Panc1 (cell line): ENCODE measurements at regions not wholly inside any gene's neighbourhood (a gene's known extent, or its start where the extent isn't known, plus 50 kb on each side); places are given as distances from the start of the nearest gene placed in this dataset.

Experiments
- CTCF ChIP-seq: fragments of 450-650 bp; IDR thresholded peaks from 2 replicates; pipeline ENCODE4 v1.5.1; 2017; ENCODE audit warnings: mild to moderate bottlenecking
- POLR2AphosphoS5 ChIP-seq: IDR thresholded peaks from 2 replicates; pipeline ENCODE4 v1.6.1; 2012; ENCODE audit warnings: mild to moderate bottlenecking, low read depth, low read length, moderate library complexity
- REST ChIP-seq, 2 experiments: IDR thresholded peaks; 2 replicates each; pipeline ENCODE4 v1.6.1; 2011 to 2012; ENCODE audit warnings: low read depth in 2 of 2, control low read depth in 1 of 2, low read length in 1 of 2, mild to moderate bottlenecking in 1 of 2, moderate library complexity in 1 of 2; ENCODE audit not compliant: insufficient read depth in 1 of 2
- SIN3A ChIP-seq: IDR thresholded peaks from 2 replicates; pipeline ENCODE4 v1.6.1; 2012; ENCODE audit warnings: low read depth, mild to moderate bottlenecking, low read length, moderate library complexity, borderline replicate concordance; ENCODE audit not compliant: insufficient read depth
- TCF7L2 ChIP-seq: IDR thresholded peaks from 2 replicates; pipeline ENCODE4 v1.6.1; 2011; ENCODE audit warnings: mild to moderate bottlenecking, low read depth, low read length, inconsistent platforms

- no peak for TF ChIP-seq CTCF
- no peak for TF ChIP-seq REST (IDR thresholded peaks at IDR 0.05; ENCODE audit: insufficient read depth in 1 of 2, low read depth in 2 of 2, low read length in 1 of 2)
- TF ChIP-seq POLR2AphosphoS5 = no peak
- TF ChIP-seq SIN3A = no peak
- TF ChIP-seq TCF7L2 = no peak
Observed at GRCh38 chr17:65287040-65287439, 149.9 kb downstream of the RGS9 start.
